ENCODE measurements at regions not wholly inside any gene's neighbourhood (a gene's known extent, or its start where the extent isn't known, plus 50 kb on each side); places are given as distances from the start of the nearest gene placed in this dataset.

GRCh38 chr13:104404325-104404724 lies 1338.1 kb upstream of the SLC10A2 start:
- Histone ChIP-seq H3K9ac (ENCODE audit: low read depth, low read length) (no peak overlapping the region), H3K4me2 (ENCODE audit: low read depth, low read length) (no peak overlapping the region), H3K36me3 (ENCODE audit: control insufficient read depth, insufficient read depth, low read length) (no peaks in the 10 kb centered on the region), H3K14ac (replicated peaks; ENCODE audit: low read depth, low read length) (no peak overlapping the region), H4K20me1 (ENCODE audit: insufficient read depth, low read length) (no peaks in the 10 kb centered on the region), H2AK5ac (ENCODE audit: low read depth, low read length) (no peak overlapping the region), H3K9me1 (ENCODE audit: insufficient read depth, low read length) (no peaks in the 10 kb centered on the region), H3K27ac (ENCODE audit: insufficient read depth, low read length) (no peak overlapping the region), H3K79me1 (ENCODE audit: low read depth in 1 of 2, low read length in 2 of 2) (no peaks in the 10 kb centered on the region), H2BK5ac (ENCODE audit: low read depth, low read length, poor library complexity, severe bottlenecking) (no peak overlapping the region), H3K18ac (ENCODE audit: low read depth, low read length) (no peak overlapping the region), H3K4ac (ENCODE audit: low read depth, low read length) (no peak overlapping the region), H3K4me3 (ENCODE audit: insufficient read depth, low read depth, low read length) (no peak overlapping the region), H3K56ac (ENCODE audit: extremely low read depth, insufficient read depth, low read length) (no peak overlapping the region), H2AK9ac (replicated peaks; ENCODE audit: low read depth, low read length, poor library complexity) (no peak overlapping the region), H2BK15ac (ENCODE audit: low read depth, low read length) (no peak overlapping the region), H2AFZ (replicated peaks; ENCODE audit: low read length, poor library complexity) (no peak overlapping the region), H3K4me1 (ENCODE audit: control insufficient read depth, insufficient read depth, low read length) (no peaks in the 10 kb centered on the region), H4K91ac (ENCODE audit: insufficient read depth, low read depth, low read length) (no peak overlapping the region), H3K23ac (ENCODE audit: low read depth, low read length) (no peak overlapping the region), H4K5ac (ENCODE audit: low read depth, low read length) (no peak overlapping the region), H4K8ac (ENCODE audit: low read depth in 2 of 2, low read length in 2 of 2) (no peak overlapping the region), H2BK120ac (ENCODE audit: low read depth, low read length) (no peak overlapping the region), H3K27me3 (ENCODE audit: control insufficient read depth, insufficient read depth, low read length) (no peaks in the 10 kb centered on the region), H3K9me3 (ENCODE audit: control insufficient read depth, insufficient read depth, low read length) (no peaks in the 10 kb centered on the region), H2BK20ac (ENCODE audit: low read depth, low read length) (no peak overlapping the region)
- 67% methylated on average over 1 of the region's 2 CpGs; no CpG with 5 or more reads in 1 of the 2 experiments for WGBS, 2 experiments (ENCODE audit: extremely low coverage in 2 of 2, insufficient read length in 1 of 2)
- in situ Hi-C loops (cut with MboI; ENCODE audit: low sequenced_read_pairs): no loop called here
- POLR2A ChIA-PET (ENCODE audit: unreplicated experiment): no interaction called here
- dilution Hi-C loops (cut with HindIII; ENCODE audit: low sequenced_read_pairs, unreplicated experiment): no loop called here
- peak; percentile 29; the same call in 1 of the 2 replicates for ATAC-seq (ENCODE audit: low read depth)
- BruUV-seq (replicated peaks): no TSS peak
- intact Hi-C loops (cut with micrococcal nuclease): no loop called here
- CTCF ChIA-PET: no interaction called here
- no peak for DNase-seq
- TF ChIP-seq POLR2A (IDR thresholded peaks at IDR 0.05; ENCODE audit: low read depth, low read length): no peak

Measured in IMR-90 (cell line).